NCI-H345 (cell line): ENCODE measurements at regions not wholly inside any gene's neighbourhood (a gene's known extent, or its start where the extent isn't known, plus 50 kb on each side); places are given as distances from the start of the nearest gene placed in this dataset.
"Not testable (repeated sequence)": the region's sequence is repeated elsewhere in the genome, so short reads cannot be mapped to it uniquely, and the experiment has no call there.

Experiments used
- DNase-seq: peaks from one replicate; lab custom pipeline; 2025; lab: John Stamatoyannopoulos, UW

DNA sequence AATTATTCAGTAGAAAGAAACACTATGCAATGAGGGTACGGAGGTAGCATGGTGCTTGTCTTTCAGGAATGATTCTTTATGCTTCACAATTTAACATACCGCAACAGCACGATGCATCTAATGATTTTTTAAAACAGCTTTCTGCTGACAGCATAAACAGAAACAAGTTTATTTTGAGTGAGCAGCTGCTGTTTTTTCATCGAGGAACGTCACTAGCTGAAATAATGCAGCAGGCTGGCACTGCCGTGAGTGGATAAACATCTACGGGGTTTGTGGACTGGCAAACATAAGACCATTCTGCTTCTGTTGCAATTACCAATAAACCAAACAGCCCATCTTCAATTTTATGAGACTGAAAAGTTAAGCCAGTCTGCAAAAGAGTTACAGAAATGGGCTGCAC, 871.8 kb downstream of the RPS29 start:
- DNase-seq = no peak

GRCh38 chr14:48710133-48710532, 876.0 kb downstream of the RPS29 start:
- DNase-seq = no peak

DNA sequence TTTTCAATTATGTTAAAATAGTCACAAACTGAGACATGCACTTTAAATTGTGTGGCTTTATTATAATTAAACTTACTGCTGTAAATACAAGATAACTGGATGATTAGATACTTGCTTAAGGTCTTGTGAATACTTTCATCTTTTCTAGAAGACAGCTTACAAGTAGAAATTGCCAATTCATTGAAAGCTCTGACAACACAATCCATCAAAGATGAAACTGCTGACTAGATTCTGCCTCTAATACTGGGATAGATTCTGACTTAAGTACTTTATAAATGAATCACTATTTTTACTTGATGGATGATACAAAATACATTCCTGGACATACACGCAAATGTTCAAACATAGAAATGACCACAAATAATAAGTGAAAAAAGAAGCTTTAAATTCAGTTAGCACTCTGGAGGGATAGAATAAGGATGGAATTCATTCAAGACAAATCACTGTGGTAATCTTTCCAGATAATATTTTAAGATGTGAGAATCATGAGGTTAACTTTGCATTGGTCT, 876.8 kb downstream of the RPS29 start:
- no peak for DNase-seq

- DNase-seq = no peak
These were observed 881.5 kb downstream of the RPS29 start for GRCh38 chr14:48704639-48705038.

DNA sequence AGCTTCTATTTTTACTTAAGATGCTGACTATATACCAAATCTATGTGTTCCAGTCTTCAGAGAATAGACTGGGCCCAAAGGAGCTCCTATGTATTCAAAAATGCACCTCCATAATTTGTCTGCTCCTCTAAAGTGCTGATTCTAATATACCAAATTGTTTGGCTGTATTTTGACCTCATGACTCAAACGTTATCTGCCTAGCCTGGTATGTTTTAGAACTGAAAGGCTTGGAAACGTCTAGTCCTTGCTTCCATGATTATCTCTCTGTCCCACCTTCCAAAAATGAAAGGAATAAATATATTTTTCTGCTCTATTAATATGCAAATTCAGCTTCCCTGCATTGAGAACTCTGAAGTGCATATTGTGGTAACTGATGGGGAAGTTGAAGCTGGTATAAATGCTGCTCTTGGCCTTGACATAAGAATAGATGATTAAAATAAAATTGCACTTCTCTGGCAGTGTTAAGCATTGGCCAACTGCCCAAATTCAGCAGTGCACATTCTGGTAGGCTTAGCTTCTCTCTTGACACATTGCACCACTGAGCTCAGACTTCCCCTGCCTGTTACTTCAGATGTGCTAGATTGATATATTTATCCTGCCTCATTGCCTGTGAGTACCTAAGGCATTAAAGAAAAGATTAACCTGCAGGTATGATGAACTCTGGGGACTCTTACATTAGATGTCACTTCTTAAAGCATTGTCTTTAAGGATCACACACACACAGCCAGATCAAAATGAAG, 882.3 kb downstream of the RPS29 start:
- peak; percentile 1 for DNase-seq

DNA sequence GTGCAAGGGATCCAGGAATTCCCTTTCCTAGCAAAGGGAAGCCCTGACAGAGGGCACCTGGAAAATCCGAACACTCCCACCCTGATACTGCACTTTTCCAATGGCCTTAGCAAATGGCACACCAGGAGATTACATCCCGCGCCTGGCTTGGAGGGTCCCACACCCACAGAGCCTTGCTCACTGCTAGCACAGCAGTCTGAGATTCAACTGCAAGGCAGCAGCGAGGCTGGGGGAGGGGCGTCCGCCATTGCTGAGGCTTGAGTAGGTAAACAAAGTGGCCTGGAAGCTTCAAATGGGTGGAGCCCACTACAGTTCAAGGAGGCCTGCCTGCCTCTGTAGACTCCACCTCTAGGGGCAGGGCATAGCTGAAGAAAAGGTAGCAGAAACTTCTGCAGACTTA, 888.8 kb downstream of the RPS29 start:
- DNase-seq = not testable (repeated sequence)

- no peak for DNase-seq
These were observed 892.4 kb downstream of the RPS29 start for GRCh38 chr14:48693793-48694192.

GRCh38 chr14:48690349-48690748, 895.8 kb downstream of the RPS29 start:
- no peak for DNase-seq

DNA sequence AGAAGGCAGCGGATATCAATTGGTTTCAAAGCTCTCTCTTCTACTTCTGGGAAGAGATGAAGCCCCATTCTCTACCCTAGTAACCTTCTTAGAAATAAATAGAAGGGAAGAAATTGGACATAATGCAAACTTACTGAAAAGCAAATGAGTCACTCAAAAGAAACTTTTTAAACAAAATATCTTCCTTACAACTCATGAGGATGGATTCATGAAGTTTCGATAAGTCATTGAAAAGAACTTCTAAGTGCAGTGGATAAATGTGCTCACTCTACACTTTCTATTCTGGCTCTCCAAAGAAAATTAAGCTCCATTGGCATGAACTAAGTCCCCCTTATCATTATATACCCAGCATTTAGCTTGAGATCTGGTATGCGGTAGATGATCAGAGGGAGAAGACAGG, 899.5 kb downstream of the RPS29 start:
- no peak for DNase-seq

DNA sequence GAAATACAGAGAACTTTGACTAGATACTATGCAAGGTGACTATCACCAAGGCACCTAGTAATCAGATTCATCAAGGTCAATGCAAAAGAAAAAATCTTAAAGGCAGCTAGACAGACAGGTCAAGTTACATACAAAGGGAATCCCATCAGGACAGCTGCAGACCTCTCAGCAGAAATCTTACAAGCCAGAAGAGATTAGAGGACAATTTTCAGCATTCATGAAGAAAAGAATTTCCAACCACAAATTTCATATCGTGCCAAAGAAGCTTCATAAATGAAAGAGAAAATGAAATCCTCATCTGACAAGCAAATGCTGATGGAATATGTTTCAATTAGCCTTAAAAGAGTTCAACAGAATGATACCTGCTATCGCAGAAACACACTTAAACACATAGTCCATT, 913.7 kb downstream of the RPS29 start:
- DNase-seq = no peak

- no peak for DNase-seq
These were observed 915.2 kb downstream of the RPS29 start for GRCh38 chr14:48670939-48671338.

- DNase-seq = no peak
These were observed 920.9 kb downstream of the RPS29 start for GRCh38 chr14:48665077-48665784.

DNA sequence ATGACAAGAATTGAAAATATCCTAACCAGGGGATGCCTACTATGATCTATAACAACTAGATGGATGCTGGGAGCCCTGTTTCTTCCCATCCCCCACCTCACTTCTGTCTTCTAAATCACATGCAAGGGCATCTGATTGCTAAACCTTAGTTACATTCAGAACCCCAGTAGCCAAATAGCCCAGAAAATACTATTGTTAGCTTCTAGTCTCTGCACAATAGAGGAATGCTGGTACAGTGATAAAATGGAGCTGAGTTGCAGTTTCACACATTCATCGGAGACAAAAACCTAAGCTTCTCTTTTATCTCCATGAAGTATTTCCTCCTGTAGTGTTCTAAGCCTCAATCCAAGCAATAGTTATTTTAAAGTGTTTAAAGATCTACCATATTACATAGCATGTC, 942.9 kb downstream of the RPS29 start:
- DNase-seq = no peak

GRCh38 chr14:48628870-48629269, 953.5 kb upstream of the MDGA2 start:
- DNase-seq = no peak

- DNase-seq = no peak
These were observed 947.6 kb upstream of the MDGA2 start for GRCh38 chr14:48622980-48623379.

DNA sequence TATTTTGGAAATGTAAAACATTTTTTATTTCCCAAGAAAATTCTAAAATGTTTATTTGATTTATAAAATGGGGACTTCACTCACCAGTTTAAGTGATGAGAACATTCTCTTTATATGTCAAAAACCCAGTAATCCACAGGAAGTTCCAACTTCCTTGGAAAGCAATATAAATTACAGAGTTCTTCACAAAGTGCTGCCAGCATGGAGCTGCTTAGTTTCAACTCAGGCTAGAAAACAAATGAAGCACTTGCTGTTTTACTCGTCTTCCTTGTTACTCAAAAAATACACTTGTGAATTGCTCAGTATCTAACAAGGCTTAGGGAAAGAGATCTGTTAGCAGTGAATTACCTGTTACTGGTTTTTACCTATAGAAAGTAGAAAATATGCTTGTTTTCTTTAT, 942.7 kb upstream of the MDGA2 start:
- no peak for DNase-seq

- DNase-seq = no peak
These were observed 941.5 kb upstream of the MDGA2 start for GRCh38 chr14:48616931-48617330.

- no peak for DNase-seq
These were observed 940.2 kb upstream of the MDGA2 start for GRCh38 chr14:48615618-48616017.

DNA sequence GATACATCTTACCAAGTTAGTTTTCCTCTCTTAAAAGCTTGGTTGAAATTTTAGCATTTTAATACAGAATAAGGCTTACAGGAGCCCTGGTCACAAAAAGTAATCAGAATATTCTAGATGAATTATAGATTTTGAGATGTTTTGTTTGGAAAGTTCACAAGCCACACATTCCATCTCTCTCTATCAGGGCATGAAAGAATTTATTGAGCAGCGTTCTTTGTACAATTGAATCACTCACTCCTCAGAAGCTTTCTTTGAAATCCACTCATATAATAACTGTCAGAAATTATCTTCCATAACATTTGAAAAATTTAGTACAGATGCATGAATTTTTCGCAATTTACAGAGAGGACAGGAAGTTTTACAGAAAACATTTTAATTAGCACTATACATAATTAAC, 938.6 kb upstream of the MDGA2 start:
- no peak for DNase-seq

GRCh38 chr14:48606960-48607359, 931.6 kb upstream of the MDGA2 start:
- DNase-seq = not testable (repeated sequence)

- DNase-seq = no peak
These were observed 923.1 kb upstream of the MDGA2 start for GRCh38 chr14:48598458-48598857.

DNA sequence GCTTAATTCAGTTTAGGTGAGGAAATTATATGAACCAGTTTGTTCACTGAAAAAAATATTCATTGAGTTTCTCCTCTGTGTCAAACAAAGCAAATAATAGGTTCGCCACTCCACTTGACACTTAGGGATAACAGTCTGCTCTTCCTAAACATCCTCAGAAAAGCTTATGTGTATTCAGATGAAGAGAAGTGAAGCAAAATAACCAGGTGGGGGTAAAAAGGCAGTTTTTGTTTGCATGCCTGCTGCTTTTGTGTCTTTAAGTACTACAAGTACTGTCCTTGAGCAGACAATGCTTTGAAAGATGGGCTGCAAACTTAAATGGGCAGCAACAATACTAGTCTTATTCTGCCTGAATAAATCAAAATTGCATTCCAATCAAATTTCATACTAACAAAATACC, 910.7 kb upstream of the MDGA2 start:
- peak; percentile 63 for DNase-seq

GRCh38 chr14:48584031-48584430, 908.6 kb upstream of the MDGA2 start:
- DNase-seq = no peak

DNA sequence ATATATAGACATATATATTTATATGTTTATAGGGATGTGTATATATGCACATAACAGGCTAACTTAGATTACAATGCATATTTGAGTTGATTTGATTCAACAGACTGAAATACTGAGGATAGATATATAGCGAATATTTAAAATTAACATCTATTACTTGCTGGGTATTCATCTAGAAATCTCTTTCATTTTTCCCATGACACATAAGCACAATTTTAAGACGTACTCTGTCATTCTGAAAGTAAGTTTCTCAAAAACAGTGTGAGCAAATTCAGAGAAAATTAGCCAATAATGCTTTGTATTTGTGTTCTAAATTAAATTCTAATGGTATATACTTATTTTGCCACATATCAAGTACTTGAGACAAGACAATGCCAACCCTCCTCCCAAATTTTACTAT, 907.5 kb upstream of the MDGA2 start:
- no peak for DNase-seq
